ENCODE measurements at regions not wholly inside any gene's neighbourhood (a gene's known extent, or its start where the extent isn't known, plus 50 kb on each side); places are given as distances from the start of the nearest gene placed in this dataset.

DNA sequence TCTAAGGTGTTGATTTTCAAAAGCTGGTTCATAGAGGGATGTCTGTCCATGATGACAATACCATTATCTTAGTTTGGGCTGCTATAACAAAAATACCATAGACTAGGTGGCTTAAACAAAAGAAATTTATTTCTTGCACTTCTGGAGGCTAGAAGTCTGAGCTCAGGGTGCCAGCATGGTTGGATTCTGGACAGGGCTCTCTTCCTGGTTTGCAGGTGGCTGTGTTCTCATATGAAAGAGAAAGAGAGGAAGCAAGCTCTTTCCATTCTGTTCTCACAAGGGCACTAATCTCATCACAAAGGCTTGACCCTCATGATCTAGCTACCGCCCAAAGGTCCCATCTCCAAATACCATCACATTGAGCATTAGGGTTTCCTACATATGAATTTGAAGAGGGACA, 144.5 kb upstream of the SLC24A3 start:
- ATAC-seq, result no peak

DNA sequence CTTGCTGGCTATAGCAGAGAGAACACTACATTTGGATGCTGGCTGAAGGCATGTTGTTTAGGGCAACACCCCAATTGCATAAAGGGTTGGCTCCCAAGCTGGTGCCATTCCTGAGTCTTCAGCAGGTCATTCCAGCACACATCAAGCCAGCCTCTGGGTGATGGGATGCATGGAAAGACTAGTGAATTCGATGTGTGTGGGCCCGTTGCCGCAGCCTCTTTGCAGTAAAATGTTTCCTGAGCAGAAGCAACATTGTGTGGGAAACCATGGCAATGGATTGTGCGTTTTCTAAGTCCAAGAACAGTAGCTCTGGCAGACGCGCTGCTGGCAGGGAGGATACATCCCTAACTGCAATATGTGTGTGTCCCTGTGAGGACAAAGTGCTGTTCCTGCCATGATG, 142.4 kb upstream of the SLC24A3 start:
- H3K4me1 Mint-ChIP-seq, result peaks cover 4 to 28% (median 9%) of the 10 kb centered on the region in 7 donors
- Histone ChIP-seq H3K9me3 (ENCODE audit: control insufficient read depth in 2 of 3, low read length in 3 of 3) (peaks cover 0 to 4% (median 0%) of the 10 kb centered on the region in 3 experiments), H3K4me1 (ENCODE audit: control insufficient read depth in 2 of 2, insufficient read depth in 2 of 2, low read length in 2 of 2) (no peaks in the 10 kb centered on the region), H3K4me3 (ENCODE audit: low read length) (no peak overlapping the region), H3K27ac (ENCODE audit: low read depth, low read length) (no peak overlapping the region), H3K36me3 (ENCODE audit: control insufficient read depth in 2 of 3, insufficient read depth in 3 of 3, low read length in 3 of 3) (no peaks in the 10 kb centered on the region), H3K27me3 (ENCODE audit: control insufficient read depth in 2 of 2, insufficient read depth in 2 of 2, low read length in 2 of 2) (no peaks in the 10 kb centered on the region)
- POLR2A ChIA-PET, result no interaction called here
- intact Hi-C loops (cut with micrococcal nuclease), result no loop called here
- no peak for ATAC-seq
- peaks cover 0 to 33% (median 9%) of the 10 kb centered on the region in 11 donors for H3K9me3 Mint-ChIP-seq
- CTCF ChIA-PET, result no interaction called here
- H3K36me3 Mint-ChIP-seq, result peaks cover 0 to 3% (median 0%) of the 10 kb centered on the region in 5 donors
- no peak overlapping the region for H3K27ac Mint-ChIP-seq
- H3K27me3 Mint-ChIP-seq, result peaks cover 0 to 32% (median 12%) of the 10 kb centered on the region in 5 donors
- DNase-seq, result no peak
- H3K4me3 Mint-ChIP-seq, result no peak overlapping the region

More for the DNA sequence above, 144.5 kb upstream of the SLC24A3 start:
- H3K27me3 ChIP-seq (ENCODE audit: control insufficient read depth in 2 of 2, insufficient read depth in 2 of 2, low read length in 2 of 2), result no peaks in the 10 kb centered on the region
- no peak for DNase-seq
- intact Hi-C loops (cut with micrococcal nuclease), result no loop called here
- no peak overlapping the region for H3K27ac Mint-ChIP-seq
- no peaks in the 10 kb centered on the region for H3K4me1 ChIP-seq (ENCODE audit: control insufficient read depth in 2 of 2, insufficient read depth in 2 of 2, low read length in 2 of 2)
- peaks cover 0 to 15% (median 0%) of the 10 kb centered on the region in 3 experiments for H3K9me3 ChIP-seq (ENCODE audit: control insufficient read depth in 2 of 3, low read length in 3 of 3)
- H3K36me3 ChIP-seq (ENCODE audit: control insufficient read depth in 2 of 3, insufficient read depth in 3 of 3, low read length in 3 of 3), result no peaks in the 10 kb centered on the region
- peaks cover 11 to 50% (median 22%) of the 10 kb centered on the region in 11 donors for H3K9me3 Mint-ChIP-seq
- H3K27me3 Mint-ChIP-seq, result peaks cover 0 to 31% (median 11%) of the 10 kb centered on the region in 5 donors
- POLR2A ChIA-PET, result no interaction called here
- H3K27ac ChIP-seq (ENCODE audit: low read depth, low read length), result no peak overlapping the region
- peaks cover 0 to 14% (median 3%) of the 10 kb centered on the region in 5 donors for H3K36me3 Mint-ChIP-seq
- CTCF ChIA-PET, result no interaction called here
- no peak overlapping the region for H3K4me3 Mint-ChIP-seq
- peaks cover 0 to 7% (median 0%) of the 10 kb centered on the region in 7 donors for H3K4me1 Mint-ChIP-seq
- no peak overlapping the region for H3K4me3 ChIP-seq (ENCODE audit: low read length)

DNA sequence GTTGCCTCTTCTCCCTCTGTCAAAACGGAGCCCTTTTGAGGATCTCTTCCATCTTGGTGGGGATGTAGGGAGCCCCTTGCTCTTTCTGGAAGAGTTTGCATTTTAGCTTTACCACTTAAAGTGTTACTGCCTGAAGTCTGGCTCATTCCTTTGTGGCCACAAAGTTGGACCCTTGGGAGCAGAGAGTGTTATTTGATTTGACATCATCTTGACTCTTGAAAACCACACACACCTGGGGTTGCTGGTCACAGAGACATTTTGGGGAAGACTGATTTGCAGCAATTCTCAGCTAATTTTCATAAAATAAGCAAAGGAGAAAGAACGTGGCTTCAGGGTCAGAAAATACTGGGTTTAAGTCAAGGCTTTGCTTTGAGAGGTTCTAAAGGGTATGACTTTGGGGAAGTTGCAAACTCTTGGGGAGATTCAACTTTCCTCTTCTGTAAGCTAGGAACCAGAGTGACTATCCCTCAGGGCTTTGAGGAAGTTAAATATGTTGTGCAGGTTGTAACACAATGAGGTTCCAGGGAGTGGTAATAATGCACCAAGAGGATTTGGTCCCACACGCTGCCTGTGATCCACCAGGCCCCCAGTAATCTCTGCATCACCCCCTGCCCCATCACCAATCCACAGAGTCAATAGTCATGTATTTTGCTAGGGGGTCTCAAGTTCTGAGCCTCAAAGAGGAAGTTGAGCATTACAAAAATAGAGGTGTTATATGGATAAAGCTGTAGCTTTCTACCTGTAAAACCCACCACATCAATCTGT, 141.6 kb upstream of the SLC24A3 start:
- ATAC-seq, result peak; percentile 44
- POLR2A ChIA-PET, result no interaction called here
- Mint-ChIP-seq H3K36me3 (peaks cover 0 to 3% (median 0%) of the 10 kb centered on the region in 5 donors), H3K9me3 (peaks cover 0 to 25% (median 6%) of the 10 kb centered on the region in 11 donors), H3K27ac (no peak overlapping the region), H3K4me1 (peaks cover 6 to 36% (median 15%) of the 10 kb centered on the region in 7 donors), H3K4me3 (no peak overlapping the region), H3K27me3 (peaks cover 0 to 32% (median 12%) of the 10 kb centered on the region in 5 donors)
- no peak for DNase-seq
- intact Hi-C loops (cut with micrococcal nuclease), result no loop called here
- CTCF ChIA-PET, result no interaction called here
- Histone ChIP-seq H3K4me3 (ENCODE audit: low read length) (no peak overlapping the region), H3K4me1 (ENCODE audit: control insufficient read depth in 2 of 2, insufficient read depth in 2 of 2, low read length in 2 of 2) (no peaks in the 10 kb centered on the region), H3K9me3 (ENCODE audit: control insufficient read depth in 2 of 3, low read length in 3 of 3) (no peaks in the 10 kb centered on the region), H3K36me3 (ENCODE audit: control insufficient read depth in 2 of 3, insufficient read depth in 3 of 3, low read length in 3 of 3) (no peaks in the 10 kb centered on the region), H3K27ac (ENCODE audit: low read depth, low read length) (no peak overlapping the region), H3K27me3 (ENCODE audit: control insufficient read depth in 2 of 2, insufficient read depth in 2 of 2, low read length in 2 of 2) (no peaks in the 10 kb centered on the region)

DNA sequence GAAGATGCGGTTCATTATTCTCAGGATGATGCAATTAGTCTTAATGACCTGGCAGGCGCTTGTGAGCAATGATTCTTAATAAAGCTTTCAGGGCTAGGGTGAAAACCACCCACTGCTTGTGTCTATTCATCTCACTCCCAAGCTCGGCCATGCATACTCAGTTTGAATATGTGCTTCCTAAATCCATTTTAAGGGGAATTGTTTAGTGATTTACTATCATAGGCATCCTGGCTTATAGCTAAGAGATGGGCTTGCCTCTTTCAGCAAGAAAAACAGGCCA, 141.1 kb upstream of the SLC24A3 start:
- Mint-ChIP-seq H3K27ac (no peak overlapping the region), H3K36me3 (peaks cover 0 to 3% (median 0%) of the 10 kb centered on the region in 5 donors), H3K4me1 (peaks cover 6 to 41% (median 15%) of the 10 kb centered on the region in 7 donors), H3K9me3 (peaks cover 0 to 22% (median 6%) of the 10 kb centered on the region in 11 donors), H3K27me3 (peaks cover 0 to 32% (median 12%) of the 10 kb centered on the region in 5 donors), H3K4me3 (no peak overlapping the region)
- CTCF ChIA-PET, result no interaction called here
- H3K9me3 ChIP-seq (ENCODE audit: control insufficient read depth in 2 of 3, low read length in 3 of 3), result no peaks in the 10 kb centered on the region
- DNase-seq, result no peak
- POLR2A ChIA-PET, result no interaction called here
- H3K4me1 ChIP-seq (ENCODE audit: control insufficient read depth in 2 of 2, insufficient read depth in 2 of 2, low read length in 2 of 2), result no peaks in the 10 kb centered on the region
- H3K4me3 ChIP-seq (ENCODE audit: low read length), result no peak overlapping the region
- no peaks in the 10 kb centered on the region for H3K27me3 ChIP-seq (ENCODE audit: control insufficient read depth in 2 of 2, insufficient read depth in 2 of 2, low read length in 2 of 2)
- H3K36me3 ChIP-seq (ENCODE audit: control insufficient read depth in 2 of 3, insufficient read depth in 3 of 3, low read length in 3 of 3), result no peaks in the 10 kb centered on the region
- no peak overlapping the region for H3K27ac ChIP-seq (ENCODE audit: low read depth, low read length)
- no peak for ATAC-seq
- intact Hi-C loops (cut with micrococcal nuclease), result no loop called here

DNA sequence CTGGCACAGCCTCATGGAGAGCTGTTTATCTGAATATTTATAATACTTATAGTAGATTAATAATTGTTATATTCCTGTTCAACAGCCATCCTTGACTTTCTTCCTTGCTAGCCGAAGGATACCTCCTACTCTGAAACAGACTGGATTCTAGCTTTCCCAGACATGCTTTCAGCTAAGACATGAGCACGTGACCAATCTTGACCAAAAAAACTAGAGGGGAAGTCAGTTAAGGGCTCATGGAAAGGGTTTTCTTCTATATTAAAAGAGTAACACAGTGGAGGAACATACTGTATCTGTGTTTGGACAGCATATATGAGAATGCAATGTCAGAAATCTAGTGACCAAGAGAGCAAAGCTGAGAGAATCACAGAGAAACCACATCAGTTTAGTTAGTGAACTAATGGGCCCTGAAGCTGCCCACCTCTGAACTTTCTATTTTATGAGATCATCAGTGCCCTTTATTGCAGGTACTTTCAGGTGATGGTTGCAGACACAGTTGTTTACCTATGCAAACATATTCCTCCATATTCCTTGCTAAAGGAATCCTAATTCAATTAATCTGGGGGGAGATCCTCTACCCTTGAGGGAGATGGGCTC, 140.4 kb upstream of the SLC24A3 start:
- CTCF ChIA-PET, result no interaction called here
- H3K36me3 Mint-ChIP-seq, result peaks cover 0 to 3% (median 0%) of the 10 kb centered on the region in 5 donors
- no peak overlapping the region for H3K27ac Mint-ChIP-seq
- DNase-seq (no peak), ATAC-seq (no peak)
- no peaks in the 10 kb centered on the region for H3K4me1 ChIP-seq (ENCODE audit: control insufficient read depth in 2 of 2, insufficient read depth in 2 of 2, low read length in 2 of 2)
- no peaks in the 10 kb centered on the region for H3K9me3 ChIP-seq (ENCODE audit: control insufficient read depth in 2 of 3, low read length in 3 of 3)
- H3K4me1 Mint-ChIP-seq, result peaks cover 6 to 41% (median 15%) of the 10 kb centered on the region in 7 donors
- intact Hi-C loops (cut with micrococcal nuclease), result no loop called here
- H3K36me3 ChIP-seq (ENCODE audit: control insufficient read depth in 2 of 3, insufficient read depth in 3 of 3, low read length in 3 of 3), result no peaks in the 10 kb centered on the region
- H3K27ac ChIP-seq (ENCODE audit: low read depth, low read length), result no peak overlapping the region
- H3K27me3 ChIP-seq (ENCODE audit: control insufficient read depth in 2 of 2, insufficient read depth in 2 of 2, low read length in 2 of 2), result no peaks in the 10 kb centered on the region
- H3K4me3 Mint-ChIP-seq, result no peak overlapping the region
- peaks cover 0 to 16% (median 2%) of the 10 kb centered on the region in 11 donors for H3K9me3 Mint-ChIP-seq
- H3K4me3 ChIP-seq (ENCODE audit: low read length), result no peak overlapping the region
- H3K27me3 Mint-ChIP-seq, result peaks cover 0 to 30% (median 9%) of the 10 kb centered on the region in 5 donors
- POLR2A ChIA-PET, result no interaction called here

DNA sequence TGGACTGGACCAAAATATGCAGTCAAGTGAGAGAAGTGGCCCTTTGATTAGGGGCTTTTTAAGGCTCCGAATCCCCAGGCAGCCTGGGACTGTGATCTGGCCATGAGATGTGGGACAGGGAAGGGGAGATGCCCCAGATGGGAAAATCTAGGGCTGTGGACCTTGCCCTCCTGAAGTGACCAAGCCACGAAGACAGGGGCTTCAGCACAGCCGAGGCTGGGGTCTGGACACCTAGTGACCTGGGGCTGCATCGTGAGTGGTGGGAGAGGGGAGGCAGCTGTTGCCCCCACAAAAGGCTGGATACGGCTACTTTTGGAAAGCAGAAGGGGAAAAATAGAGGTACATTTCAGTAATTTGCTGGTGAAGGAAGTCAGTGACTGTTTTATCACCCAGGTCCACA, 139.5 kb upstream of the SLC24A3 start:
- H3K4me3 ChIP-seq (ENCODE audit: low read length), result no peak overlapping the region
- H3K27me3 ChIP-seq (ENCODE audit: control insufficient read depth in 2 of 2, insufficient read depth in 2 of 2, low read length in 2 of 2), result no peaks in the 10 kb centered on the region
- CTCF ChIA-PET, result no interaction called here
- Mint-ChIP-seq H3K4me3 (peak overlapping the region in 1 of 10 donors; percentile 11), H3K36me3 (peaks cover 0 to 3% (median 0%) of the 10 kb centered on the region in 5 donors), H3K27ac (no peak overlapping the region), H3K4me1 (peaks cover 6 to 50% (median 15%) of the 10 kb centered on the region in 7 donors), H3K27me3 (peaks cover 0 to 23% (median 9%) of the 10 kb centered on the region in 5 donors), H3K9me3 (peaks cover 0 to 7% (median 0%) of the 10 kb centered on the region in 11 donors)
- POLR2A ChIA-PET, result no interaction called here
- DNase-seq (no peak), ATAC-seq (no peak)
- H3K9me3 ChIP-seq (ENCODE audit: control insufficient read depth in 2 of 3, low read length in 3 of 3), result no peaks in the 10 kb centered on the region
- H3K27ac ChIP-seq (ENCODE audit: low read depth, low read length), result no peak overlapping the region
- intact Hi-C loops (cut with micrococcal nuclease), result no loop called here
- no peaks in the 10 kb centered on the region for H3K4me1 ChIP-seq (ENCODE audit: control insufficient read depth in 2 of 2, insufficient read depth in 2 of 2, low read length in 2 of 2)
- H3K36me3 ChIP-seq (ENCODE audit: control insufficient read depth in 2 of 3, insufficient read depth in 3 of 3, low read length in 3 of 3), result no peaks in the 10 kb centered on the region
